C4-2B (cell line): ENCODE measurements at regions not wholly inside any gene's neighbourhood (a gene's known extent, or its start where the extent isn't known, plus 50 kb on each side); places are given as distances from the start of the nearest gene placed in this dataset.

Experiments used
- CTCF ChIP-seq: fragments of 450-650 bp; conservative IDR thresholded peaks from 2 replicates; pipeline ENCODE4 v1.5.1; 2017; ENCODE audit warnings: mild to moderate bottlenecking
- ZFX ChIP-seq: fragments of 450-650 bp; IDR thresholded peaks from 2 replicates; pipeline ENCODE4 v1.6.1; 2017

GRCh38 chr3:40602778-40603385 is 78.1 kb downstream of the ZNF621 start:
- TF ChIP-seq CTCF (no peak), ZFX (no peak)
